ENCODE measurements at regions not wholly inside any gene's neighbourhood (a gene's known extent, or its start where the extent isn't known, plus 50 kb on each side); places are given as distances from the start of the nearest gene placed in this dataset.

DNA sequence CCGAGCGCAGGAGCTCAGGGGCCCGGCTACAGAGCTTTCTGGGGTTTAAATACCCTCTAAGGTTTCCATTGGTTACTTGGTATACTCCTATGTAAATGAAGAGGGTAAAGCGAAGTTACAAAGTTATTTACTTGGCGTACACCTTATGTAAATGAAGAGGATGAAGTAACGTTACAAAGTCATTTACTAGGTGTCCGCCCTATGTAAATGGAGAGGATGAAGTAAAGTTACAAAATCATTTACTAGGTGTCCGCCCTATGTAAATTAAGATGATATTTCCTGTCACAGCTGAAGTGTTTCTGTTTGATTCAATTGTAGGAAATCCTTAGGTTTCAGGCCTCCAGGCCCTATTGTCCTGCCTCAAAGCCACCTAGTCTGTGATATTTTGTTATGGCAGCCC is 358.2 kb downstream of the MTRR start:
- Histone ChIP-seq H3K27me3 (ENCODE audit: control insufficient read depth, insufficient read depth, low read length) (no peaks in the 10 kb centered on the region), H3K36me3 (replicated peaks; ENCODE audit: control insufficient read depth, insufficient read depth, low read length) (no peaks in the 10 kb centered on the region), H3K4me3 (ENCODE audit: insufficient read depth, low read depth, low read length) (no peak overlapping the region)
- no peak for DNase-seq

DNA sequence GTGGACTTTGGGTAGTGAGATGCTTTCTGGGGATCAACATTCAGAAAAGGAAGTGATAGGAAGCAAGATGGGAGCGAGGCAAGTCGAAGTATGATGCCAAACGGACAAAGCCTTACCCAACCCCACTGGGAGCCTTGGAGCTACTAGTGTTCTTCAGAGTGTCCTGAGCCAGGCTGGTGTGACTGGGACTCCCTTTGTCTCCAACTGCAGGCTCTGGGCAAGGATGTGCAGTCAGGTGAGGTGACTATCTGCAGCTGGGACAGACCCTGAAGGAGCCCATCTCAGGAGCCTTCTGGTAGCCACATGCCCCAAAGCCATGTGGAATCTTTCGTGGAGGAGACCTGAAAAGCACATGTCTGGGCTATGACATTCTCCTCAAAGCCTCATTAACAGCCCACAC is 360.6 kb downstream of the MTRR start:
- H3K27me3 ChIP-seq (ENCODE audit: control insufficient read depth, insufficient read depth, low read length), result no peaks in the 10 kb centered on the region
- no peak overlapping the region for H3K4me3 ChIP-seq (ENCODE audit: insufficient read depth, low read depth, low read length)
- no peaks in the 10 kb centered on the region for H3K36me3 ChIP-seq (replicated peaks; ENCODE audit: control insufficient read depth, insufficient read depth, low read length)
- DNase-seq, result no peak

DNA sequence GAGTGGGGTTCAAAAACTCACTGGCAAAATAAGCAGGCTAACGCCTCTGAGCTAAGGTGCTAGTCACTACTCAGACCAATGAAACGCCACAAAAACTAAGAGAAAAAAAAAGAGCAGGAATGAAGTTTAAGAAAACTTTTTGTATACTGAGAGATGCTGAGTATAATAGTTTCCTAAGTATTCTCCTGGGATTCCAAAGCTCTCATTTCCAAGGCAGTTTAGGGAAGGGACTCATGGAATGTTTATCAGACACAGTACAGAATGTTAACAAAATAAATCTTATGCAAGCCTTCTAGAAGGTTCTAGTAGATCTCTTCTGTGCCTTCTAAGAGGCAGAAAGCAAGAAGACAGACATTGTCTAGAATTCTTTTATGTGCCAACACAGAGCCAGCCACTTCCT is 361.9 kb downstream of the MTRR start:
- DNase-seq, result no peak

DNA sequence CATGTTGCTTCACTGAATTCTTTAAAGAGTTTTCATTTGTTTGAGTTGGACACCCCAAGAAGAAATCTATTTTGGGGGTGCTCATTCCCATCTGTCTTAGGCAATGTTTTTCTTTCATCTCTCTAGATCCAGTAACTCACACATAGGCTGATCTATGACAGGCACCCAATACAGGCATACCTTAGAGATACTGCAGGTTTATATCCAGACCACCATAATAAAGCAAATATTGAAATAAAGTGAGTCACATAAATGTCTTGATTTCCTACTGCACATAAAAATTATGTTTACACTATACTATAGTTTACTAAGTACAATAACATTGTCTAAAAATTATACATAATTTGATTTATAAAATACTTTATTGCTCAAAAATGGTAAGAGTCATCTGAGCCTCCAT is 364.5 kb downstream of the MTRR start:
- Histone ChIP-seq H3K4me3 (ENCODE audit: insufficient read depth, low read depth, low read length) (no peak overlapping the region), H3K36me3 (replicated peaks; ENCODE audit: control insufficient read depth, insufficient read depth, low read length) (no peaks in the 10 kb centered on the region), H3K27me3 (ENCODE audit: control insufficient read depth, insufficient read depth, low read length) (no peaks in the 10 kb centered on the region)
- DNase-seq, result no peak

More for the DNA sequence above, 361.9 kb downstream of the MTRR start:
- Histone ChIP-seq H3K4me3 (ENCODE audit: insufficient read depth, low read depth, low read length) (no peak overlapping the region), H3K27me3 (ENCODE audit: control insufficient read depth, insufficient read depth, low read length) (no peaks in the 10 kb centered on the region), H3K36me3 (replicated peaks; ENCODE audit: control insufficient read depth, insufficient read depth, low read length) (no peaks in the 10 kb centered on the region)

DNA sequence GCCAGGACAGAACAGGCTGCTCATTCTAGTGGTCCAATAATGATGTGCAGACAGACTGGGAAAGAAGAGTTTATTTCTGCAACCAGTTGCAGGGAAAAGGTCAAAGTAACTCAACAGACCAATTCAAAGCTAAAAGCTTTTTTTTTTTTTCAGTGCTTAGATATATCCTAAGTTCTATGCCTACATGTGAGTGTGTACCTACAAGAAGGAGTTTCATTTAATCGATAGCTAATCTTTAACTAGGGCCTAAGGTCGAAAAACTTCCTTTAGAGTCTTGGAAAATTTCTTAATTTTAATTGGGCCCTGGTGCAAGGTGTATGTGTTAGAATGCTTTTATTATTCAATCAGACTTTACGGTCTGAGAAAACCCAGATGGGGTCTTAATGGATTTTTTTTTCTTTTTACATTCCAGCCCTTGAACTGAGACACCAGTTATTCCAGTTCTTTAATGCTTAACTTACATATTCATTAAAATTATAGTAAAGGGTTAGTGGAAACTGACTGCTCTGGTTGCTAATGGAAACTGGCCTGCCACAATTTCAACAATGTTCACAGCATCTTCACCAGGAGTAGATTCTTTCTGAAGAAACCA is 365.3 kb downstream of the MTRR start:
- DNase-seq, result no peak
- no peak overlapping the region for H3K4me3 ChIP-seq (ENCODE audit: insufficient read depth, low read depth, low read length)
- no peaks in the 10 kb centered on the region for H3K36me3 ChIP-seq (replicated peaks; ENCODE audit: control insufficient read depth, insufficient read depth, low read length)
- no peaks in the 10 kb centered on the region for H3K27me3 ChIP-seq (ENCODE audit: control insufficient read depth, insufficient read depth, low read length)

DNA sequence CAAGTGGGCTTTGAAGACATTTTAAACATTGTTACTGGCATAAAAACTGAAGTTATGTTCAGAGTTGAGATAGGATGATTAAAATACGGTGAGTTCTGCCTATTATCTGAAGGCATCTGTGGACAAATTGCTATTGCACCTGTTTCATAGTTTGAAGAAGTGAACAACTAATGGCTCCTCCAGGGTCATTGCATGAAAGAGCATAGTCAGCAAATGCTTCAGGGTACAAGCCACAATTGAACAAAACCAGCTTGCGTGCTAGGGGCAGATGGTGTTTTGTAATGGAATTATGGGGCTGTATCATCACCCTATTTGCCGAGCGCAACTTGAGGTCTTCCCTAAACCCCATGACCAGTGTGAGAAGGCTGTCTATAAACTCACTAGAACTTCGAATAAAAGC is 369.1 kb downstream of the MTRR start:
- no peak for DNase-seq
- H3K36me3 ChIP-seq (replicated peaks; ENCODE audit: control insufficient read depth, insufficient read depth, low read length), result no peaks in the 10 kb centered on the region
- H3K27me3 ChIP-seq (ENCODE audit: control insufficient read depth, insufficient read depth, low read length), result no peaks in the 10 kb centered on the region
- H3K4me3 ChIP-seq (ENCODE audit: insufficient read depth, low read depth, low read length), result no peak overlapping the region

DNA sequence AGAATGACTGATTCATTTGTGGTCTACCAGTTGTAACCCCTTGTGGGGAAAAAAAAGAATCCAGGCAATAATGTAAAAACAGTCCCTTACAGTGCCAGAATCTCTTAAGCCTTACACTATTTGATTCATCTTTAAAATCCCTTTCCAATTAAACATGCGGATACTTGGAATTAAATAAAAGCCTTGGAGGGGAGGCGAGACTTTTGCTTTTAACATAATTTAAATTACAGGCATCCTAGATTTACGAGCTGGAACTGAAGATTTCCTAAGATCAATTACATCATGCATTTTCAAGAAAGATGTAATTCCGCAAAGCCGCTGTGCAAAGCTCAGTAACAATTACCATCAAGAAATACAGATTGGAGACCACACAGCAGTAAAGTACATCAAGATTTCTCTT is 370.2 kb downstream of the MTRR start:
- DNase-seq, result no peak
- H3K4me3 ChIP-seq (ENCODE audit: insufficient read depth, low read depth, low read length), result no peak overlapping the region
- no peaks in the 10 kb centered on the region for H3K27me3 ChIP-seq (ENCODE audit: control insufficient read depth, insufficient read depth, low read length)
- H3K36me3 ChIP-seq (replicated peaks; ENCODE audit: control insufficient read depth, insufficient read depth, low read length), result no peaks in the 10 kb centered on the region

DNA sequence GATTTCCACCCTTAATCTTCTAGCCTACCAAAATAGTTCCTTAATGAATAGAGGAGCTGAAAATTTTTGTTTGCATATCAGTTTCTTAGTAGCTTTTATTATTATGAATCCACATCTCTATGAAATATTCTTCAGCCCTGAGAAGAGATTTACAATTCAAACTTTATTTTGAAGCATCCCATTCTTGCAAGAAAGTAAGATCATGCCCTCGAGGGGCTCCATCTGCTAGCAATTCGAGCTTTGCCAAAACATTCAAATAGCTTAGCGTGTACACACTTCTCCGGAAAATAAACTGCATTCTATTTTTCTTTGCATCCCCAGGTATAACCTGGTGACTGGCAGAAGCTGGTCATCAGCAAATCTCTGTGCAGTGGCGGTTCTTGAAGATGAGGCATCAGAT is 370.7 kb downstream of the MTRR start:
- no peaks in the 10 kb centered on the region for H3K36me3 ChIP-seq (replicated peaks; ENCODE audit: control insufficient read depth, insufficient read depth, low read length)
- no peaks in the 10 kb centered on the region for H3K27me3 ChIP-seq (ENCODE audit: control insufficient read depth, insufficient read depth, low read length)
- no peak for DNase-seq
- no peak overlapping the region for H3K4me3 ChIP-seq (ENCODE audit: insufficient read depth, low read depth, low read length)

DNA sequence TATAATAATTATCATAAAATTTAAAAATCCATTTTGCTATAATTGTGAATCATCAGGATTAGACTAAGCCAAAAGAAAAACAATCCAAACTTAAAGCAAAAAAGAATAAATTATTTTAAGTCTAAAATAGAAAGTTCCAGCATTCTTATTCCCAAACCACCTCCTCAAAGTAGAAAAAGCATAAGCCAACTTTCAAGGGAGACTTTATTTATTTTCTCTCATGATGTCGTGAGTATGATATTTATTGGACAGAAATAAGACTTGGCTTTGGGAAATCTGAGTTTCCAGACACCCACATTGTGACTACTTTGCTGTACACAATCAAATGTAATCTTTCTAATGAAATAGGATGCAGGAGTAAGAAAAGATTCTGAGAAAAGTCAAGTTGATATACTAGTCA is 372.1 kb downstream of the MTRR start:
- DNase-seq, result no peak
- Histone ChIP-seq H3K36me3 (replicated peaks; ENCODE audit: control insufficient read depth, insufficient read depth, low read length) (no peaks in the 10 kb centered on the region), H3K4me3 (ENCODE audit: insufficient read depth, low read depth, low read length) (no peak overlapping the region), H3K27me3 (ENCODE audit: control insufficient read depth, insufficient read depth, low read length) (no peaks in the 10 kb centered on the region)

DNA sequence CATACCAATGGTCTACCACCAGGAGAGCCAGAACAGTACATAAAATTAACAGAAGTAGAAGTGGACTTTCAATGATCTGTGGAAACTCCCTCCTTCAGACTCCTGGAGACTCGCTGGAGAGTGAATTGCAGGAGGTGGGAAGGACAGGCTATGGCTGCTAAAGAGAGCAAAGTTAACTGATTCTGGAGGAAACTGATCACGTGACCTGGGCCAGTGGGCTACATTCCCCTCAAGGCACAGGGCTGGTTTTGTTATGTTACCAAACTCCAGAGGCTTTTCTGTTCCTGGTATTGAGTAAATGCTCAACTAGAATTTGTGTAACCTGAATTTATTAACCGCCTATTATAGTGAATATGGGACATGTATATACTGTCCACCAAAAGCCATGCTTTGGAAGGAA is 372.6 kb downstream of the MTRR start:
- Histone ChIP-seq H3K27me3 (ENCODE audit: control insufficient read depth, insufficient read depth, low read length) (no peaks in the 10 kb centered on the region), H3K36me3 (replicated peaks; ENCODE audit: control insufficient read depth, insufficient read depth, low read length) (no peaks in the 10 kb centered on the region), H3K4me3 (ENCODE audit: insufficient read depth, low read depth, low read length) (no peak overlapping the region)
- no peak for DNase-seq

DNA sequence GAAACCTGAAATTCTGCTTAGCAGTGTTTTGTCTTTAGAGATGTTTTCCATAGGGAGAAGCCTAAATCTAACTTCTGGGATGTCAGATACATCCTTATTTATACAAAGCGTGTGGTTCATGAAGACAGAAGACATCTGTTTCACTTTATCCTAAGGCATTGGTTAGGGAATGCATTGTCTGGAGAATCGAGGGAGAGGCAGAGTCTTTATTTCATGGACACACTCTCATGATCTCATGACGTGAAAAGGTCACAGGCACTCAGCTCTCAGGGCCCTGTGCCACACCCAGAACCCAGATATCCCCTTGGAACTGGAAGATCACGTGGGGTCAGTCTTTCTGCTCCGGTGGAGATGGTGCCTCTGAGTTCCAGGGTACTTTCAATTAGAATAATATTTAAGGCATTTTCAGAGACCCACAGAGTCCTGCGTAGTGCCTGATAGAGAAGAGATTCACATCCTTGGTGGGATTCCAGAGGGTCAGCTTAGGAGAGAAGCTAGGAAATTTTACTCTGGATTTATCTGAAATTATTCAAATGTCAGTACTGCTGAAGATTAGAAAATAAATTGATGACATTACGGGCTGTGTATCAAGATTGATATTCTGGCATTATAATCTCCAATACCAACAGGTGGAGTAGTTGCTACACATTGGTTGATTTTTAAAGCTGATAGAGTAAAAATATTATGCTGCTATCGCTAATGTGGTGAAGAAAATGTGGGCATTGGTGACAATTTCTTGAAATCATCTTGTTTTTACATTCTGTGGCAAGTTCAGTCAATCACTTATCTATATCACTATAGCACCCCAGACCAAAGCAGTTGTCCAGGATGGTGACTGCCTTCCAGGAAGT is 378.3 kb downstream of the MTRR start:
- DNase-seq, result no peak
- Histone ChIP-seq H3K4me3 (ENCODE audit: insufficient read depth, low read depth, low read length) (no peak overlapping the region), H3K27me3 (ENCODE audit: control insufficient read depth, insufficient read depth, low read length) (no peaks in the 10 kb centered on the region), H3K36me3 (replicated peaks; ENCODE audit: control insufficient read depth, insufficient read depth, low read length) (no peaks in the 10 kb centered on the region)

DNA sequence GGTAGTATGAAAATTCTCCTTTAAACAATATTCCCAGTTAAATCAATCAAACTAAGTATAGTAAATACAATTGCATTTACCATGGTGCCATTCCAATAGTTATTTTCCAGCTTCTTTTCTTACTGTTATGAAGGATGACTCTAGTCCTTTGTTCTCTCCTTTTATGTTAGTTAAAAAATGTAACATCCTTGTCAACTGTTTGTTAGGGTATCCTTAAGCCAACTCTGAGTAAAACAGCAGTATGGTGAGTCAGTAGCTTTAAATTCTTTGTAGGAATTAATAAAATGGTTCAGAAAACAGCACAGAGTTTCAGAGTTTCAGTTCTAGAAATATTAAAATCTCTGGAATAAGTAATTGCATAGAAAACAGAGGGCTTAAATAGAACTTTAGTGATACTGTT is 384.4 kb downstream of the MTRR start:
- DNase-seq, result no peak
- H3K4me3 ChIP-seq (ENCODE audit: insufficient read depth, low read depth, low read length), result no peak overlapping the region
- no peaks in the 10 kb centered on the region for H3K36me3 ChIP-seq (replicated peaks; ENCODE audit: control insufficient read depth, insufficient read depth, low read length)
- no peaks in the 10 kb centered on the region for H3K27me3 ChIP-seq (ENCODE audit: control insufficient read depth, insufficient read depth, low read length)

DNA sequence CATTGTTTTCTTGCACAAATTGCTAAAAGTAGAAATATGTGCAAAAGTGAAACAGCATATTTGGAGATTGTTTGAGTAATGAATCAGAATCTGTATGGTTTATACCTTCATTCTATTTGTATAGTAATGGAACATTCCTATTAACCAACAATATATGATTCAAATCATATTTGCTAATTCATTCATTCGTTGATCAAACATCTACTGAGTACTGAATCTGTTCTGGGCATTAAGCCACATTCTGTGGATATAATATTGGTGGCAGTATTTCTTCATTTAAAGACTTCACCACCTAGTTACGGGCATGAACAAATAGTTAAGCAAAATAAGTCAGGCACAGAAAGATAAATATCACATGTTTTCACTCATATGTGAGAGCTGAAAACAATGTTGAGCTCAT is 385.7 kb downstream of the MTRR start:
- no peaks in the 10 kb centered on the region for H3K27me3 ChIP-seq (ENCODE audit: control insufficient read depth, insufficient read depth, low read length)
- DNase-seq, result no peak
- no peak overlapping the region for H3K4me3 ChIP-seq (ENCODE audit: insufficient read depth, low read depth, low read length)
- H3K36me3 ChIP-seq (replicated peaks; ENCODE audit: control insufficient read depth, insufficient read depth, low read length), result no peaks in the 10 kb centered on the region

DNA sequence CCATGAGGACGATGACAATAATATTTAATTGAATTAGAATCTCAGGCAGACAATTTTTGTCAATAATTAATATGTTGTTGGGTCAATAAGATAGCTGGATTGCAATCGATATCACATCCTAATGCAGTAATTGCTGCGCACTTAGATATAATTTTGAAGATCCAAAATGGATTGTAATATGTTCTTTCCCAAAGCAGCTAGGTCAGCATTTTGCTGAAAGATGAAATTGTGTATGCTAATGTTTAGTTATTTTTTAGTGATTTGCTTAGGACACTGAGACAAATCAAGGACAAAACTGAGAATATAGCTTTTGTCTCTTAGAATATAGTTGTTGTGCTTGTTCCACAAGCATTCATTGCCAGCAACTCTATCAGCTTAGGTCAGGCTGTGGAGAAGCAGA is 389.9 kb downstream of the MTRR start:
- H3K36me3 ChIP-seq (replicated peaks; ENCODE audit: control insufficient read depth, insufficient read depth, low read length), result no peaks in the 10 kb centered on the region
- H3K4me3 ChIP-seq (ENCODE audit: insufficient read depth, low read depth, low read length), result no peak overlapping the region
- H3K27me3 ChIP-seq (ENCODE audit: control insufficient read depth, insufficient read depth, low read length), result no peaks in the 10 kb centered on the region
- no peak for DNase-seq

DNA sequence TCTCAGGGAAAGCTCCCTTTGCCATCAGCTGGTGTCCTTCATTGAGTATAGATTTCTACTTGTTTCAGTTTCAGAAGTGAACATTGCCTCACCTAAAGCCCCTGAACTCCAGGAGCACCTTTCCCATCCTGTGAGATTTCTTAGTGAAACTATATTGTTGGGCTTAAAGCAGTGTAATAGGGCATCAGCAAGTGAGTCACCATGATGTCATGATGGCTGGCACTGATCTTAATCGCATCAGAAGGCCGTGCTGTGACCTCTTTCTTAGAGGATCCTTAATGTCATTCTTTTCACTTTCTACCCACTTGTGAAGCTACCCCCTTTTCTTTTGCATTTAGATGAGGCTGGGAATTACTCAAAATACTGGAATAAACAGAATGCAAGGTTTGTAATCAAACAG is 401.3 kb downstream of the MTRR start:
- no peak for DNase-seq
- Histone ChIP-seq H3K27me3 (ENCODE audit: control insufficient read depth, insufficient read depth, low read length) (no peaks in the 10 kb centered on the region), H3K36me3 (replicated peaks; ENCODE audit: control insufficient read depth, insufficient read depth, low read length) (no peaks in the 10 kb centered on the region), H3K4me3 (ENCODE audit: insufficient read depth, low read depth, low read length) (no peak overlapping the region)

Measured in H7 (cell line).